Hematopoietic multipotent progenitor cell treated with erythropoietin and hydrocortisone succinate and interleukin-3 and kit ligand, for 17 days (in vitro differentiated cells): ENCODE measurements at regions not wholly inside any gene's neighbourhood (a gene's known extent, or its start where the extent isn't known, plus 50 kb on each side); places are given as distances from the start of the nearest gene placed in this dataset.

ENCODE experiments used
- DNase-seq: peaks from one replicate; pipeline ENCODE4 v3.0.0-alpha.2; 2015; ENCODE audit warnings: low spot score

DNA sequence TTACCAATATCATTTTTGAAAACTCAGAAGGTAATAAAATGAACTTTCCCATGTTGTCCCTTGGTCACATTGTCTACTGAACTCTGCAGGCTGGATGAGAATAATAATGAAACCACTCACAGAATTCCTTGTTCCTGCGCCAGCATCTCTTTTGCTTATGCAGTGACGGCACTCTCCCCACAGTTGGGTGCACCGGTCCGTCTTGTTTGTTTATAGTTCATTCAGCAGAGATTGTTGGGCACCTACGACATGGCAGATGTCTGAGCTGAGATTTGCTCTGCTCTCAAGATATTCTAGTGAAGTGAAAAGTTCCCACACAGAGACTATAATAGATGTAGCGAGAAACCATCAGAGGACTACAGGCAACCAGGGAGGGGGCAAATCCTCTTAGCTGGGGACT lies 375.7 kb upstream of the CDH11 start:
- DNase-seq: no peak

DNA sequence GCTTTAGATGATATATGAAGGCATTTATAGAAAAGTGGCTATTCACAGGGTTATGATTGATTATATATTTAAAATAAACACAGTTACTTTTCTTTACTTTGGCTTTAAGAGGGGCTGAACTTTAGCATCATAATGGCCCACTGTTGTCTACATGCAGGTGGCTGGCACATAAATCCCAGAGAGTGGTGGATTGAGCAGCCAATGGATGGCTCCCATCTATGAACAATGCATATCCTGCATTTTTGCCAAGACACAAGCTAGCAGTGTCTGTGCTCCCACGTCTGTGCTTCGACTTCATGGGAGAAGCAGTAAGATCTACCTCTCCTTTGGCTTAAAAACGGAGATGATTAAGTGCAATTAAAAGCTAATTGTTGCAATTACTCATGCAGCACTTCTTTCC lies 373.2 kb upstream of the CDH11 start:
- no peak for DNase-seq

DNA sequence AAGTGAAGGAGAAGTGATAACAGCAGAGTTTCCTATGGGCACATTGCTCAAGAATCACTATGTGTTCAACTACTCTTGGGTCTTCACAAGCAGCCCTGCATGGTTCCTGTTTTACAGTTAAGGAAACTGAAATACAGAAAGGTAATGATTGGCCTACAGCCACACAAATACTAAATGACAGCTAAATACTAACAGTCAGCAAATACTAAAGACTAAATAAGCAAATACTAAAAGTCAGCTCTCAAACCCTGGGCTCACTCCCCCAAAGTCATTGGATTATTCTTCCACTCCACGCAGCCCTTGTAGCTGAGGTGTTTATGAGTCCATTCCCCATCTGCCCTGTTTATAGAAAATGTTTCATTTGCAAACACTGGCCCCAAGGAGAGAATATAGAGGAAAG lies 372.7 kb upstream of the CDH11 start:
- no peak for DNase-seq

DNA sequence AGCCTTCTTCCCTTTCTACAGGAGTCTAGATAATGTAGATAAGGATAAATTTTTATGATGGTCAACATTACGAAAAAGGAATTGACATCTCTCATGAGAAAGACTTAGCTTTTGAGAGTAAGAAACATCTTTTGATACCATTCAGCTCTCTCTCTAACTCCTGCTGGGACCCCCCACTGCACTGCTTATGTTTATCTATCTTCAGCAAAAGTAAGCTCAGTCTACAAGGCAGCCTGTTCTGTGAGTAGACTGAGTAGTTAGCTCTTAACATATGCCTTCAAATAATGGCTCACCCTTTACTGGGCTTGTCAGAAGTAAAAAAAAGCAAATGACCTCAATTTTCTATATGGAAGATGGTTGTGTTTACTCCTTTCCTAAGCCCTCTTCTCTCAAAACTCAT lies 372.2 kb upstream of the CDH11 start:
- DNase-seq: no peak

DNA sequence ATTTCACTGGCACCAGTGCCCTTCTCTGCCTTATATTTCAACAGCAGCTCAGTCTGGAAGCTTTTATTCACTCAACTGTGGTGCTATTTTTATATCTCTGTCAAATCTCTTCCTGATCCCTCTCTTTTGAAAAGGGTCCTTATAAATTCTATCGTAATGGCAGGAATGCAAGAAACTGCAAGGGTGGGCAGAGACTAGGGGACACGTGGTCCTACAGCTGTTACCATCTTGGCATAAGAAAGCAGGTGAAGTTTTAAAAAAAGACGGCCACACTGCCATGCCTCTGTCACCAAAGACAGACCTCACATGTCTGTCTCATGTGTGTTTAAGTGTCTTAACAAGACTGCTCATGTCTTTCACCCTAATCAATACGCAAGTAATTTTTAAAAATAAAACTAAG lies 368.4 kb upstream of the CDH11 start:
- no peak for DNase-seq

DNA sequence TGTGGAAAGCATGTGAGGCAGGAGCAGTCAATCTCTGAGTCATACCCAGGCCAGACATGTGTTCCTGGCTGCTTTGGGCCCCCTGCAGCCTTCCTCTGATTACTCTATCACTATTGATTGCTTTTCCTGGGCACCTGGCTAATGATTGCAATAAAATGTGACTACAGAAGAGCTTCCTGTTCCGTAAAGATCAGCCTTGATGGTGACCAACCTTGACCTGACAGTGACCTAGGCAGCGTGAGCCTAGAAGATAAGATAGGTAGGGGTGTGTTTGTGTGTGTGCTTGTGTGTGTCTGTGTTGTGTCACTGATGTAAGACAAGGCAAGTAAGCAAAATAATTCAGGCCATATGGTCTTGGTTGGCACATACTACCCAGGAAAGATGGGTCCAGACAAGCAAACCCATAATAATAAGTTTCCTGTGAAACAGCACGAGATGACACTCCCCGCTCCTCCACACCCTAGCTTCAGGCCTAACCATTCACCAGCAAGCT lies 367.7 kb upstream of the CDH11 start:
- no peak for DNase-seq

DNA sequence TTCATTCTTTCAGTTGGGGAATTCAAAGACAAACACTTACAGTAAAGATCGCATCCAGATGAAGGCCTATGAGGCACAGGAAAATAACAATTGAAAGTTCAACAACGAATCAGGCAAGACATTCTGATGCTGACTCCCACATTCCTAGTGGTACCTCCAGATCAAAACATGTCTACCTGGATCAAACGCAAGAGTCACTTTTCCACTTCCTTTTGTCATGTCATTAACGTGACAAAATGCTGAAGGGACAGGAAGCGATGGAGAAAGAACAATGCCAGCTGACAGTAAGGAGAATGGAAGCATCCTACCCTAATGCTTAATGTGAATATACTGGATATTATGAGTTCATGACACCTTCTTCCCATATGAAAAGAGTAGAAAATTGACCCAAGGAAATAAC lies 365.4 kb upstream of the CDH11 start:
- DNase-seq: no peak

DNA sequence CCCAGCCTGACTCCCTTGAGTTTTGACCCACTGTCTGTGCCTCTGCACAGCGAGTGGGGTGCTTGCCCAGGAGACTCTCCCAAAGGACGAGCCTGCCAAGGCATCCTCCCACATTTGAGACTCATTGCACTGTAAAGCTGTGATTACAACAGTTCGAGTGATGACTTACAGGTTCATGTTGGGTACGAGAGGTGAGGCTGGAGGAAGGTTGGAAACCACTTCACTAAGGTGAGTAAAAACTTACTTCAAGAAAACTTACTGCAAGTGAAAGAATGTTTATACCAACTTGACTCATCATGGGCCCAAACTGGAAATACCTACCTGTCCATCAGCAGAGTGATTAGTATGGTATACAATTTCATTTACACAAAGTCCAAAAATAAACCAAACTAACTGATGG lies 360.1 kb upstream of the CDH11 start:
- DNase-seq: no peak

DNA sequence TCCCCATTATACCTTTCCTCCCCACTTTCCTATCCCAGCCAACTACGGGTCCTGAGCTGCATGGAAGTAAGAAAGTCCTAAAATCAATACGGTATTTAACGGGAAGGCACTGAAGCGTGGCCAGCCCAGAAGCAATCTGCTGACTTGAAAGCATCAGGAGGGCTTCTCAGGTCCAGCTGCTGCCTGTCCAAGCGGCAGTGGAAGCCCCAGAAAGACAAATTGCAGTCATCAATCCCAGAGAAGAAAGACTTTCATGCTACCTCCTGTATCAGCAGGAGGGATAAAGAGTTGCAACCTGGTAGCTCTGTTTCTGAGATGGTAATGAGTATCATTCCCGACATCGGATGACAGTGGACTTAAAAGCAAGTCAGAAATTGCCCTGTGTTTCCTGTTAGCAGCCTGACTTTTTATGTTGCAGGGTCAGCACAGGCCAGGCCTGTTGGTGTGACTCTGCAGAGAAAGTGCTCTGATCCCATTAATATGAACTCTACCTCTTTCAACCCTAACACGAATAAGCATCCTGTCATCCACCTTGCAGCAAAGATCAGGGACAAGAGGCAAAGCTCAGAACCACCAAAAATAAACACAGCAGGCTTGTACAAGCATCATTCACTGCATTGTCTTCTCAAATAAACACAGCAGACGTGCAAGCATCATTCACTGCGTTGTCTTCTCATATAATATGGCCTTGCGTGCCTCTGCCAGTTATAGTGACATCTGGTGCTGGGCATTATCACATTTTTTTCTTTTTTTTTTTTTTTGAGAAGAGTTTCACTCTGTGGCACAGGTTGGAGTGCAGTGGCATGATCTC lies 358.6 kb upstream of the CDH11 start:
- no peak for DNase-seq

DNA sequence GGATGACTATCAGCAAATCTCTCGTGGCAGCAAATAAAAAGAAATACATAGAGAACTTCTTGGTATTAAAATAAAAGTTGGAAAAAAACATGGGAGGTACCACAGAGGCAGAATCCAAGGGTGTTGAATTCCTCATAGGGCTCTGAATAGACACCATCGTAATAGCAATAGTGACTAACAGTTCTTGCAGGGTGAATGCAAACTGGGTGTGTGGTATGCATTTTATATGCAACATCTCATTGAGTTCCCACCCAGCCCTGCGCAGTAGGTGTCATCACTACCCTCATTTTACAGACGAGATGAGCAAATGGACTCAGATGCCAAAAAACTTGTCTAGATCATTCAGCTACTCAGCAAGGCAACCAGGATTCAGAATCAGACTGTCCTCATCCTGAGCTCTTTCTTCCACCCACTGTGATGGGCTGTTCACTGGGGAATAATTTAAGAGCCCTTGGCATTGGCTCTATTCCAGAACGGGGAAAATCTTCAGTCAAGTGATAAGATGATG lies 354.6 kb upstream of the CDH11 start:
- DNase-seq: no peak

DNA sequence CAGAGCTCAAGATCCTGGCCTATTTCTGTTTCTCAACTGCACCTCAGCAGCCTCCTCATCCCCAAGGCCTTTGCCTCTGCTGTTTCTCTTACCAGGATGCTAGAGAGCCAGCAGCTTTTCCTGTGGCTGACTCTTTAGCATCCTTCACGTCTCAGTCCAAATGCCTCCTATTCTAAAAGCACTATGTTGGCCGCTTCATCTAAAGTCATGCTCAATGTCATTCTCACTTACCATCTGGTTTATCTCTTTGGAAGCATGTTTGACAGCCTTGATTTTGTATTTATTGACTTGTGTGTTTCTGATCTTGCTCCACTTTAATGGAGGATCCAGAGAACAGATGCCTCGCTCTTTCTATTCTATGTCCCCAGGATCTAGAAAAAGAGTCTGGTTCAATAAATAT lies 351.8 kb upstream of the CDH11 start:
- DNase-seq: no peak

DNA sequence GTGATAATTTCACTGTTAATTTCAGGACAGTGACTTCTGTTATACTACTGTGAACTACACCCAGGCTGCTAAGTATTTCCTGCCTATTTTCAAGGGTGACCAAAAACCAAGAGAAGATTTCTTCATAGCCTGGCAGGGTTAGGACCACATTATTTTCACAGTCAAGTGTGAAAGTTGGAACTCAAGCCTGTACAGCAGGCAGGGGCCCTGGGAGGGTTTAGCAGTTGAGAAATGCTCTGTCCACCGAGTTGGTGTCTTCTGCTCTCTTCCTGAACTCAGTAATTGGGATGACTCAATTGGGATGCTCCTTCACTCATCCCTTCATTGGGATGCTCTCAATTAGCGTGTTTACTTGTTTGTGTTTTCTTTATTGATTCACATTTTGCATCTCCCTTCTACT lies 347.3 kb upstream of the CDH11 start:
- DNase-seq: no peak

DNA sequence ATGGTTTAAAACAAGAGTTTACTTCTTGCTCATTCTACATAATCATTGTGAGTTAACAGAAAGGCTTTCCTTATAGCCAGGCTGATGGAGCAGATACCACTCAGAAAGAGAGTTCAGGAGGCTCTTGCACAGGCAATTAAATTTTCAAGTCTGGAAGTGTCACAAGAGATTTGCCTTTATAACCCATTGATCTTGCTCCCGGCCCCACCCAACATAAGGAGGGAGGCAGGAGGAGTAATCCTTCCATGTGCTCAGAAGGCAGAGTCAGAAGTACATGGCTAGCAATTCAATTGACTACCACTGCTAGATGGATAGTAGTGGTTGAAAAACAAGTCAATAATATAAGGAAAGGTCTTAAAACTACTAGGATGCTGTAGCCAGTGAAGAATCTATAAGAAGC lies 346.3 kb upstream of the CDH11 start:
- DNase-seq: no peak

DNA sequence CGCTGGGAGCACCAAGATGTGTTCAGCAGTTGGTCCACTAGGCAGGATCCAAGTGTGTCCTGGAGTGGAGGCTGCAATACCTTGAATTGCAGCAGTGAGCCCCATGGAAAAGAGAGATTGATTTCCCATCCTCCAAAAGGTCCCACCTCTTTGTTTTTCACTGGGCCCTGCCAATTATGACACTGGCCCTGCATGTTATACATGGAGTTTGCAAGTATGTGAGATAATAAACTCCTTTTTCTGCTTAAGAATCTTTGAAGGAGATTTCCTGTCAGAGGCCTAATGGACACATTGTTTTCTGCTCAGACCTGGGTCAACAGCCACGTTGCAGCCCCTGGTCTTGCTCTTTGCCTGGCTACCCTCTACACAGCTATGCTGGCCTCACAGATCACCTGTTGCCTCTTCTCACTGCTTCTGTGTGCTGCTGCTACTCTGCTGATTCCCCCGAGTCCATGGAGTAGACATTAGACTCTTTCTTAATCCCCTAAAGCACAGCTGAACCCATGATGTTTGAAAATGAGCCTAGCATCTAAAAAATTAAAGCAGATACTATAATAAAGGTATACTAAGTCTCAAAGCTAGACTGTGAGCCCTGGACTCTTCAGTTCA lies 341.9 kb upstream of the CDH11 start:
- DNase-seq: no peak

DNA sequence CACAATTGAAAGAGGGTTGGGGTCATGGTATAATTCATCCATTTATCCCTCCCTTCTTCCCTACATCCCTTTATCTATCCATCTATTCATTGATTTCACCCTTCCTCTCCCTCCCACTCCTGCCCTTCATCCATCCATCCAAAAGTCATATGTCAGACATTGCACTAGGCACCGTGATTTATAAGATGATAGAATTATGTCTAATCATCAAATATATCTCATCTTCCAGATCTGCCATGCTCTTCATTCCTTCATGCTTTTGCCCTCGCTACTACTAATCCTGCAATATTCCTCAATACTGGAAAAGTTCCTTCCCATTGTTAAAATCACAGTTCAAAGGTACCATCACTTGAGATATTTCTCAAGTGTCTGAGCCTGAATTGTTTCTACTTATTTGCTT lies 335.2 kb upstream of the CDH11 start:
- no peak for DNase-seq

DNA sequence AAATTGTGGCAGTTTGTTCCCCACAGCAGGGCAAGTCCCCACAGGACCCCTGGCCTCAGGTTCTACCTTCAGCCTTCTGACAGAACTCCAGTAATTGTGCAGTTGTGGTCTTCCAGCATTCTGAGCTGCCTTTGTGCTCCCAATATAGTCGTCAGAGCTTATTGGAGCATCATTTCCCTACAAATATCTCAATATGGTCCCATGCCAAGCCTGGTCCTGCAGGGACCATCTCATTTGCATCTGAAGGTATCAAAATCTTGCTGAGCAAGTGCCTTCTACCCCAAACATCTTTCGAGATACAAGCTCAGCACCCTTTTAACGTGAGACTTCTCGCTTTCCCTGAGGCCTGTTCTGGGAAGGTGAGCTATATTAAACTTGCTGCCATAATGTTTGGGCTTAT lies 333.9 kb upstream of the CDH11 start:
- no peak for DNase-seq

DNA sequence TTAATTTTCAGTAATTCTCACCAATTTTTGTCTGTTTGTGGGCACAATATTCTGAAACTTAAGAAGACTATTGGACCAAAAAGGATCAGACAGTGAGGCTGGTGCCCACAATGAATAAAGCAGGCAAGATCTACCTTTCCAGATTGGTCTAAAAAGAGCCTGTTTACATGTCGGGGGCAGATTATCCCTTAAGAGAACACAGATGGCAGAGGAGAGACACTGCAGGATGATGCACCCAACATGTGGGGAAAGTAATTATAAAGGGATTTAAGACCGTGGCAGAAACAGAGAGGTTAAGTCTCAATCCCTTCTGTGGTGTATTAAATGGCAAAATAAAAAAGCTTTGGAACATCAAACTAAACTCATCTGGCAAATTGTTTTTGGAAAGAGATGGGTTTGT lies 331.8 kb upstream of the CDH11 start:
- no peak for DNase-seq

DNA sequence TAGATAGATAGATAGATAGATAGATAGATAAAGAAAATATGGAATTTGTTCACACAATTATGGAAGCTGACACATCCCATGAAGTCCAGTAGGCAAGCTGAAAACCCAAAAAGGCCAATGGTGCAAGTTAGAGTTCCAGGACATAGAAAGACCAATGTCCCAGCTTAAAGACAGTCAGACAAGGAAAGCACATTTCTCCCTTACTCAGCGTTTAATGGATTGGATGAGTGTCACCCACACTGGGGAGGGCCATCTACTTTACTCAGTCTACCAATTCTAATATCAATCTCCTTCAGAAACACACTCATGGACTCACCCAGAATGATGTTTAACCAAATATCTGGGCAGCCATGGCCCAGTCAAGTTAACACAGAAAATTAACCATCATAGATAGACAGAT lies 327.7 kb upstream of the CDH11 start:
- no peak for DNase-seq

DNA sequence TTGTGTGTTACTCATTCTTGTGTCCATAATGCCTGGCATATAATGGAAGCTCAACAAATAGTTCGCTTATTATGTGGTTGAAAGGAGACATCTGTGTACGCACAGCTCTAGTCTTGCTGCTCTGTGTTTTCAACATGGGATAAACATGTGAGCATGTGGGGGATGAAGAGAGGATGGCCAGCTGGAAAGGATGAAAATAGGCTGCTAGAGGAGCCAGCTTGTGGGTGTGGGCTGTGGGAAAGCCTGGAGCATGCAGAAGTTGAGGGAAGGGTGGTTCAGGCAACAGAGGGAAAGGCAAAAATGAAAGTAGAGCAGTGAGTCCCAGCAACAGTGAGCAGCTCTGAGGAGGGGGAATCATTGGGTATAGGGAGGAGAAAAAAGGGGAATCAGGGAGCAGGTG lies 324.6 kb upstream of the CDH11 start:
- DNase-seq: no peak

DNA sequence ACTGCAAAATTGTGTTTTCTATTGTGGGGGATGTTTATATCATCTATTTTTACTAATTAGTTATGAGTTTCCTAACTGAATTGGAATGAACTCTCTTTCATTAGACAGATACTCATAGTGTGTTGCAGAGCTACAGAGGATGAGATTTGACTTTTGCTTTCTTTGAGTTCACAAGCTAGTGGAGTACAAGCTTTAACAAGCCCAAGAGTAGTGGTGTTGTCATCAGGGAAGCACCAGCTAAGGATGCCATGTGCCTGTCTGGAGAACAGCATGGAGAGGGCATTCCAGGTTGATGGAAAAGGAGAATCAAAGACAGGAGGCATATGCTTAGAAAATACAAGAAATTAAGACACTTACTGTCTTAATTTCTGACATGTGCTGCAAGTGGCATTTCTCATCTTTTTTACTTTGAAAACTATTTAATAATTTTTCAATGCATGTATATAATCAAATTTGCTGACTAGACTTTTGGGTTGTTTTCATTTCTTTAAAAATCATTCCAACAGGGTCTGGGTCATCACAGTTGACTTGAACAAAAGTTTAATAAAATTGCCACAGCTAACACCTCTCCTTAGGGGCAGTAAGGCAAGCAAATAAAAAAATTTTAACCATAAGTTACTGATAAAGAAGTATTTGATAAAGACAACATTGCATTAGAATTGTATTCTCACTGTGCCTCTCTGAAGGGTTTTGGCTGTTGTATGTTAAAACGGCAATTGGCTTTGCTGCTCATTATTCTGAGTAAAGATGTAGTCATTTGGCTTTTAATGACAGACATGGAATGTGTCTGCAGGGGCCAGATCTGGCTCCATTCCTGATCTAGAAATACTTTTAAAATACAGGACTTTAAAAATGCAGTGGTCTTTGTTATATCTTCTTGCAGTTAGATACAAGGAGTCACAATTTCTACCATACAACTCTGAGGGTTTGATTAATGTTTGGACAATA lies 323.7 kb upstream of the CDH11 start:
- DNase-seq: no peak

DNA sequence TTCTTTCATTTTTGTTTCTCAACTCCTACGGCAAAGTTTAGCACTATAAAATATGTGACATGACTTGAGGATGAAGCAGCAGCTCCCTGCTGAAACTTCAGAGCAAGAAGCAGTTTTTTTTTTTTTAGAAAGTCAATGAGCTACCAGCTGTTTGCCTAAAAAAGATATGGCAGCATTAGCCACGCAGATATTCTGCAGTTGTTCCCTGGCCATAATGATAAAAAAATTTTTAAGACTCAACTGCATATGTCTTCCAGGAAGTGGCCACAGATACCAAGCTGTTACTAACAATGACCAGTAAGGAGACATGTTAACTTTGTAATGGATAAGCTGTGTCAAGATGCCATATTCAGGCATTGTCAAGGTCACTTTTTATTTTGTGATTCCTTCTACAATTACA lies 319.6 kb upstream of the CDH11 start:
- no peak for DNase-seq

DNA sequence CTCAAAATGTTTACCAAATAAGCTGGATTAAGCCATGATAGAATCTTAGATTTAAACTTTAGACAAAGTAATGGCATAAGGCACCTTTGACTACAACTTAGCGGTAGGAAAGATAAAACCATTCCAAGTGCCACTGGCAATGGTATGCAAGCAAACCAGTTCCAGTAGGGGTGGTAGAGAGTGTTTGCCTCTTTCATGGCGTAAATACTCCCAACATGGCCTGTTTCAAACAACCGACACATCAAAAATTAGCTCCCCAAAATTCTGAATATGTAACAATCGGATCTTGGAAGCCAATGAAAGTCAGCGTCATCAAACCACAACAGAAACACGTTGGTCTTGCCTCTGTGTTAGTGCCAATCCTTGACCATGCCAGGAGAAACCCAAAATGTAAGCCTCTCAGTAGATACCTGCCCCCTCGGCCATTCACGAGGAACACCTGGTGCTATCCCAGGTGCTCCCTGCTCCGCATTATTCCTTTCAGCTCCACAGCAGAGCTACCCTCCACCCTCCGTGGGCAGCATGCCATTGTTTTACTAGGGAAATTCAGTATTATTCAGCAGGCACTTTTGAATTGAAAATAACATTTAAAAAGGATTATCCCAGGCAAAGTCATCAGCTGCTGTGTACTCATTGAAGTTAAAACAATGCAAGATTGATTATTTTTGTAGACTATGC lies 307.8 kb upstream of the CDH11 start:
- DNase-seq: no peak
